Neural progenitor cell (in vitro differentiated cells): ENCODE measurements at regions not wholly inside any gene's neighbourhood (a gene's known extent, or its start where the extent isn't known, plus 50 kb on each side); places are given as distances from the start of the nearest gene placed in this dataset.

Source experiments
- DNase-seq: peaks from one replicate; pipeline ENCODE4 v3.0.0-alpha.2; 2016; ENCODE audit warnings: low spot score
- H2AFZ ChIP-seq: fragments of 200-600 bp; sonication (generic); replicated peaks from 2 replicates; pipeline ENCODE4 v1.6.1; 2016; ENCODE audit warnings: antibody characterized with exemption
- H3F3A ChIP-seq: fragments of 200-600 bp; sonication (generic); 2 replicates; pipeline ENCODE4 v1.6.1; 2016; ENCODE audit warnings: antibody characterized with exemption, low read depth
- H3K27ac ChIP-seq: fragments of 200-600 bp; sonication (generic); 2 replicates; pipeline ENCODE4 v1.5.1; 2016; ENCODE audit warnings: mild to moderate bottlenecking
- H3K27me3 ChIP-seq: fragments of 200-600 bp; sonication (generic); 2 replicates; pipeline ENCODE4 v1.6.1; 2016; ENCODE audit warnings: mild to moderate bottlenecking, moderate library complexity
- H3K36me3 ChIP-seq: fragments of 200-600 bp; sonication (generic); 2 replicates; pipeline ENCODE4 v1.5.1; 2016
- H3K4me1 ChIP-seq: fragments of 200-600 bp; sonication (generic); 2 replicates; pipeline ENCODE4 v1.6.1; 2016; ENCODE audit warnings: mixed run types
- H3K4me2 ChIP-seq: fragments of 200-600 bp; sonication (generic); 2 replicates; pipeline ENCODE4 v1.6.1; 2016
- H3K4me3 ChIP-seq: fragments of 200-600 bp; sonication (generic); 2 replicates; pipeline ENCODE4 v1.5.1; 2016
- H3K79me2 ChIP-seq: fragments of 200-600 bp; sonication (generic); 2 replicates; pipeline ENCODE4 v1.6.1; 2016; ENCODE audit warnings: low read depth
- H3K9ac ChIP-seq: fragments of 200-600 bp; sonication (generic); 2 replicates; pipeline ENCODE4 v1.6.1; 2016
- H3K9me3 ChIP-seq: fragments of 200-600 bp; sonication (generic); 2 replicates; pipeline ENCODE4 v1.5.1; 2016; ENCODE audit warnings: low read depth
- H4K20me1 ChIP-seq: fragments of 200-600 bp; sonication (generic); 2 replicates; pipeline ENCODE4 v1.6.1; 2016; ENCODE audit warnings: low read depth
- H3K27ac Mint-ChIP-seq: 3 replicates; pipeline ENCODE4 v1.8.0; 2021; ENCODE audit warnings: mixed read lengths
- H3K27me3 Mint-ChIP-seq: 2 replicates; pipeline ENCODE4 v1.8.0; 2022; ENCODE audit warnings: low read depth, mild to moderate bottlenecking, inconsistent platforms, moderate library complexity, mixed read lengths; ENCODE audit not compliant: insufficient read depth
- H3K36me3 Mint-ChIP-seq: 3 replicates; pipeline ENCODE4 v1.8.0; 2021; ENCODE audit warnings: mixed read lengths
- H3K4me1 Mint-ChIP-seq: 3 replicates; pipeline ENCODE4 v1.8.0; 2021; ENCODE audit warnings: mixed read lengths
- H3K4me3 Mint-ChIP-seq: 3 replicates; pipeline ENCODE4 v1.8.0; 2021; ENCODE audit warnings: mild to moderate bottlenecking, moderate library complexity, mixed read lengths
- H3K9me3 Mint-ChIP-seq: 3 replicates; pipeline ENCODE4 v1.8.0; 2020; ENCODE audit warnings: mixed read lengths
- CTCF ChIP-seq: fragments of 200-600 bp; sonication (generic); IDR thresholded peaks from 2 replicates; pipeline ENCODE4 v1.5.1; 2017; ENCODE audit warnings: antibody characterized with exemption, mild to moderate bottlenecking
- EZH2 ChIP-seq: fragments of 200-600 bp; sonication (generic); IDR thresholded peaks from 2 replicates; pipeline ENCODE4 v1.6.1; 2017; ENCODE audit warnings: antibody characterized with exemption, mild to moderate bottlenecking, moderate library complexity
- EZH2phosphoT487 ChIP-seq: fragments of 200-600 bp; sonication (generic); IDR thresholded peaks from 2 replicates; pipeline ENCODE4 v1.6.1; 2017; ENCODE audit warnings: antibody characterized with exemption

GRCh38 chr7:119929891-119930290 is 343.1 kb upstream of the KCND2 start:
- Mint-ChIP-seq H3K27ac (no peak overlapping the region), H3K4me1 (no peaks in the 10 kb centered on the region), H3K27me3 (no peaks in the 10 kb centered on the region), H3K9me3 (no peaks in the 10 kb centered on the region), H3K36me3 (no peaks in the 10 kb centered on the region), H3K4me3 (no peak overlapping the region)
- TF ChIP-seq EZH2 (no peak), CTCF (no peak), EZH2phosphoT487 (no peak)
- H2AFZ ChIP-seq: no peak overlapping the region
- H4K20me1 ChIP-seq: no peaks in the 10 kb centered on the region
- no peak for DNase-seq
- no peaks in the 10 kb centered on the region for H3K36me3 ChIP-seq
- H3K4me2 ChIP-seq: no peak overlapping the region
- no peak overlapping the region for H3K27ac ChIP-seq
- H3F3A ChIP-seq: no peaks in the 10 kb centered on the region
- H3K79me2 ChIP-seq: no peaks in the 10 kb centered on the region
- H3K4me1 ChIP-seq: peaks cover 5% of the 10 kb centered on the region
- H3K9ac ChIP-seq: no peak overlapping the region
- H3K4me3 ChIP-seq: no peak overlapping the region
- no peaks in the 10 kb centered on the region for H3K27me3 ChIP-seq
- no peaks in the 10 kb centered on the region for H3K9me3 ChIP-seq

GRCh38 chr7:119931230-119931824 is 341.6 kb upstream of the KCND2 start:
- Mint-ChIP-seq H3K4me3 (no peak overlapping the region), H3K27ac (no peak overlapping the region), H3K27me3 (no peaks in the 10 kb centered on the region), H3K9me3 (no peaks in the 10 kb centered on the region), H3K4me1 (no peaks in the 10 kb centered on the region), H3K36me3 (no peaks in the 10 kb centered on the region)
- Histone ChIP-seq H2AFZ (peak overlapping the region; percentile 66), H3K36me3 (no peaks in the 10 kb centered on the region), H4K20me1 (no peaks in the 10 kb centered on the region), H3K27me3 (no peaks in the 10 kb centered on the region), H3K9me3 (no peaks in the 10 kb centered on the region), H3F3A (no peaks in the 10 kb centered on the region), H3K4me2 (no peak overlapping the region), H3K4me1 (no peaks in the 10 kb centered on the region), H3K9ac (no peak overlapping the region), H3K4me3 (no peak overlapping the region), H3K27ac (no peak overlapping the region), H3K79me2 (no peaks in the 10 kb centered on the region)
- no peak for DNase-seq
- no peak for TF ChIP-seq CTCF
- no peak for TF ChIP-seq EZH2
- no peak for TF ChIP-seq EZH2phosphoT487

GRCh38 chr7:119935418-119936025 is 337.5 kb upstream of the KCND2 start:
- Histone ChIP-seq H3F3A (no peaks in the 10 kb centered on the region), H3K27ac (no peak overlapping the region), H3K9ac (no peak overlapping the region), H3K4me3 (no peak overlapping the region), H3K79me2 (no peaks in the 10 kb centered on the region), H3K9me3 (no peaks in the 10 kb centered on the region), H3K4me1 (no peaks in the 10 kb centered on the region), H4K20me1 (no peaks in the 10 kb centered on the region), H3K36me3 (no peaks in the 10 kb centered on the region), H2AFZ (no peak overlapping the region), H3K4me2 (no peak overlapping the region), H3K27me3 (no peaks in the 10 kb centered on the region)
- no peaks in the 10 kb centered on the region for H3K36me3 Mint-ChIP-seq
- peak; percentile 60 for DNase-seq
- H3K27ac Mint-ChIP-seq: no peak overlapping the region
- no peaks in the 10 kb centered on the region for H3K27me3 Mint-ChIP-seq
- H3K9me3 Mint-ChIP-seq: no peaks in the 10 kb centered on the region
- no peak overlapping the region for H3K4me3 Mint-ChIP-seq
- H3K4me1 Mint-ChIP-seq: no peaks in the 10 kb centered on the region
- TF ChIP-seq EZH2phosphoT487 (no peak), EZH2 (no peak), CTCF (peak; percentile 68)
